ENCODE measurements at regions not wholly inside any gene's neighbourhood (a gene's known extent, or its start where the extent isn't known, plus 50 kb on each side); places are given as distances from the start of the nearest gene placed in this dataset.

GRCh38 chr4:37541956-37542355, 144.2 kb downstream of the RELL1 start:
- TF ChIP-seq EZH2phosphoT487 (IDR thresholded peaks at IDR 0.05; ENCODE audit: borderline replicate concordance, low read depth) (no peak), POLR2AphosphoS5 (IDR thresholded peaks at IDR 0.05; ENCODE audit: low read depth, low read length) (no peak), CHD2 (IDR thresholded peaks at IDR 0.05; ENCODE audit: low read length, partially characterized antibody) (no peak), EP300 (IDR thresholded peaks at IDR 0.05; ENCODE audit: borderline replicate concordance in 1 of 2, low read depth in 1 of 2, low read length in 1 of 2) (no peak), YY1 (IDR thresholded peaks at IDR 0.05; ENCODE audit: low read depth) (no peak), GATA2 (CRISPR knock-in tag; IDR thresholded peaks at IDR 0.05) (no peak)
- TF ChIP-seq, protein P1, sequence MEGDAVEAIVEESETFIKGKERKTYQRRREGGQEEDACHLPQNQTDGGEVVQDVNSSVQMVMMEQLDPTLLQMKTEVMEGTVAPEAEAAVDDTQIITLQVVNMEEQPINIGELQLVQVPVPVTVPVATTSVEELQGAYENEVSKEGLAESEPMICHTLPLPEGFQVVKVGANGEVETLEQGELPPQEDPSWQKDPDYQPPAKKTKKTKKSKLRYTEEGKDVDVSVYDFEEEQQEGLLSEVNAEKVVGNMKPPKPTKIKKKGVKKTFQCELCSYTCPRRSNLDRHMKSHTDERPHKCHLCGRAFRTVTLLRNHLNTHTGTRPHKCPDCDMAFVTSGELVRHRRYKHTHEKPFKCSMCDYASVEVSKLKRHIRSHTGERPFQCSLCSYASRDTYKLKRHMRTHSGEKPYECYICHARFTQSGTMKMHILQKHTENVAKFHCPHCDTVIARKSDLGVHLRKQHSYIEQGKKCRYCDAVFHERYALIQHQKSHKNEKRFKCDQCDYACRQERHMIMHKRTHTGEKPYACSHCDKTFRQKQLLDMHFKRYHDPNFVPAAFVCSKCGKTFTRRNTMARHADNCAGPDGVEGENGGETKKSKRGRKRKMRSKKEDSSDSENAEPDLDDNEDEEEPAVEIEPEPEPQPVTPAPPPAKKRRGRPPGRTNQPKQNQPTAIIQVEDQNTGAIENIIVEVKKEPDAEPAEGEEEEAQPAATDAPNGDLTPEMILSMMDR (IDR thresholded peaks at IDR 0.05), result no peak
- TF ChIP-seq, protein P2, sequence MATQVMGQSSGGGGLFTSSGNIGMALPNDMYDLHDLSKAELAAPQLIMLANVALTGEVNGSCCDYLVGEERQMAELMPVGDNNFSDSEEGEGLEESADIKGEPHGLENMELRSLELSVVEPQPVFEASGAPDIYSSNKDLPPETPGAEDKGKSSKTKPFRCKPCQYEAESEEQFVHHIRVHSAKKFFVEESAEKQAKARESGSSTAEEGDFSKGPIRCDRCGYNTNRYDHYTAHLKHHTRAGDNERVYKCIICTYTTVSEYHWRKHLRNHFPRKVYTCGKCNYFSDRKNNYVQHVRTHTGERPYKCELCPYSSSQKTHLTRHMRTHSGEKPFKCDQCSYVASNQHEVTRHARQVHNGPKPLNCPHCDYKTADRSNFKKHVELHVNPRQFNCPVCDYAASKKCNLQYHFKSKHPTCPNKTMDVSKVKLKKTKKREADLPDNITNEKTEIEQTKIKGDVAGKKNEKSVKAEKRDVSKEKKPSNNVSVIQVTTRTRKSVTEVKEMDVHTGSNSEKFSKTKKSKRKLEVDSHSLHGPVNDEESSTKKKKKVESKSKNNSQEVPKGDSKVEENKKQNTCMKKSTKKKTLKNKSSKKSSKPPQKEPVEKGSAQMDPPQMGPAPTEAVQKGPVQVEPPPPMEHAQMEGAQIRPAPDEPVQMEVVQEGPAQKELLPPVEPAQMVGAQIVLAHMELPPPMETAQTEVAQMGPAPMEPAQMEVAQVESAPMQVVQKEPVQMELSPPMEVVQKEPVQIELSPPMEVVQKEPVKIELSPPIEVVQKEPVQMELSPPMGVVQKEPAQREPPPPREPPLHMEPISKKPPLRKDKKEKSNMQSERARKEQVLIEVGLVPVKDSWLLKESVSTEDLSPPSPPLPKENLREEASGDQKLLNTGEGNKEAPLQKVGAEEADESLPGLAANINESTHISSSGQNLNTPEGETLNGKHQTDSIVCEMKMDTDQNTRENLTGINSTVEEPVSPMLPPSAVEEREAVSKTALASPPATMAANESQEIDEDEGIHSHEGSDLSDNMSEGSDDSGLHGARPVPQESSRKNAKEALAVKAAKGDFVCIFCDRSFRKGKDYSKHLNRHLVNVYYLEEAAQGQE (IDR thresholded peaks at IDR 0.05; ENCODE audit: low read depth, low read length), result no peak
- TF ChIP-seq, protein P3, sequence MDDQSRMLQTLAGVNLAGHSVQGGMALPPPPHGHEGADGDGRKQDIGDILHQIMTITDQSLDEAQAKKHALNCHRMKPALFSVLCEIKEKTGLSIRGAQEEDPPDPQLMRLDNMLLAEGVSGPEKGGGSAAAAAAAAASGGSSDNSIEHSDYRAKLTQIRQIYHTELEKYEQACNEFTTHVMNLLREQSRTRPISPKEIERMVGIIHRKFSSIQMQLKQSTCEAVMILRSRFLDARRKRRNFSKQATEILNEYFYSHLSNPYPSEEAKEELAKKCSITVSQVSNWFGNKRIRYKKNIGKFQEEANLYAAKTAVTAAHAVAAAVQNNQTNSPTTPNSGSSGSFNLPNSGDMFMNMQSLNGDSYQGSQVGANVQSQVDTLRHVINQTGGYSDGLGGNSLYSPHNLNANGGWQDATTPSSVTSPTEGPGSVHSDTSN (IDR thresholded peaks at IDR 0.05), result no peak

Data from SK-N-SH (cell line).